PC-3 (cell line): ENCODE measurements at regions not wholly inside any gene's neighbourhood (a gene's known extent, or its start where the extent isn't known, plus 50 kb on each side); places are given as distances from the start of the nearest gene placed in this dataset.

Experiments used
- ATAC-seq: fragments of 200-7000 bp; cut with Tn5 transposase; 2 replicates; pipeline ENCODE4 v1.9.1; 2020; ENCODE audit warnings: mild to moderate bottlenecking, moderate library complexity
- BruUV-seq: library from RNA; stranded (reverse); fragments of 400-500 nt; replicated peaks from 2 replicates; lab custom pipeline; 2021; lab: Mats Ljungman, UMichigan
- CTCF ChIA-PET: fragments of 300-600 bp; sonication (Branson Sonifier 250); formaldehyde crosslinking; loops from one replicate; lab custom pipeline; 2022; ENCODE audit warnings: antibody characterized with exemption; lab: Charles Lee
- POLR2A ChIA-PET: fragments of 300-600 bp; sonication (Branson Sonifier 250); formaldehyde crosslinking; loops from one replicate; lab custom pipeline; 2022; ENCODE audit warnings: antibody characterized with exemption; ENCODE audit not compliant: unreplicated experiment; lab: Charles Lee
- DNase-seq: peaks from one replicate; pipeline ENCODE4 v3.0.0-alpha.2; 2015
- H2AFZ ChIP-seq: fragments of 300-600 bp; sonication (generic); 2 replicates; pipeline ENCODE4 v1.6.0; 2016; ENCODE audit warnings: antibody characterized with exemption, low read length
- H3F3A ChIP-seq: fragments of 300-600 bp; sonication (generic); one replicate; pipeline ENCODE4 v1.6.0; 2017; ENCODE audit warnings: antibody characterized with exemption, low read length, control low read depth, mild to moderate bottlenecking; ENCODE audit not compliant: unreplicated experiment
- H3K27ac ChIP-seq: fragments of 300-600 bp; sonication (generic); 2 replicates; pipeline ENCODE4 v1.5.1; 2016; ENCODE audit warnings: mild to moderate bottlenecking, low read length
- H3K27me3 ChIP-seq: fragments of 300-600 bp; sonication (generic); 2 replicates; pipeline ENCODE4 v1.6.1; 2016; ENCODE audit warnings: low read length, mixed read lengths
- H3K36me3 ChIP-seq: fragments of 300-600 bp; sonication (generic); 2 replicates; pipeline ENCODE4 v1.6.1; 2016; ENCODE audit warnings: low read depth, mixed run types, low read length, mixed read lengths
- H3K4me1 ChIP-seq: fragments of 300-600 bp; sonication (generic); 2 replicates; pipeline ENCODE4 v1.5.1; 2016; ENCODE audit warnings: low read length; ENCODE audit not compliant: insufficient read depth
- H3K4me2 ChIP-seq: fragments of 300-600 bp; sonication (generic); 2 replicates; pipeline ENCODE4 v1.6.0; 2016; ENCODE audit warnings: low read length
- H3K4me3 ChIP-seq: fragments of 300-600 bp; sonication (generic); 2 replicates; pipeline ENCODE4 v1.5.1; 2016; ENCODE audit warnings: mild to moderate bottlenecking, low read length, mixed read lengths
- H3K79me2 ChIP-seq: fragments of 300-600 bp; sonication (generic); 2 replicates; pipeline ENCODE4 v1.6.1; 2017; ENCODE audit warnings: low read length, mixed read lengths
- H3K9ac ChIP-seq: fragments of 300-600 bp; sonication (generic); 2 replicates; pipeline ENCODE4 v1.6.0; 2016; ENCODE audit warnings: mild to moderate bottlenecking, low read length
- H3K9me2 ChIP-seq: fragments of 300-600 bp; sonication (generic); replicated peaks from 2 replicates; pipeline ENCODE4 v1.6.1; 2016; ENCODE audit warnings: mixed run types, low read length, mixed read lengths
- H3K9me3 ChIP-seq: fragments of 300-600 bp; sonication (generic); 2 replicates; pipeline ENCODE4 v1.6.1; 2016; ENCODE audit warnings: low read length, mixed read lengths
- H4K20me1 ChIP-seq: fragments of 300-600 bp; sonication (generic); 2 replicates; pipeline ENCODE4 v1.6.1; 2016; ENCODE audit warnings: low read length, mixed read lengths
- EZH2 ChIP-seq: fragments of 300-600 bp; sonication (generic); IDR thresholded peaks from one replicate; pipeline ENCODE4 v1.6.1; 2017; ENCODE audit warnings: antibody characterized with exemption, mild to moderate bottlenecking, low read length; ENCODE audit not compliant: unreplicated experiment
- EZH2phosphoT487 ChIP-seq: fragments of 300-600 bp; sonication (generic); IDR thresholded peaks from 2 replicates; pipeline ENCODE4 v1.6.1; 2018; ENCODE audit warnings: mild to moderate bottlenecking, antibody characterized with exemption, low read length, borderline replicate concordance
- intact Hi-C: fragments of 100-400 bp; cut with micrococcal nuclease; formaldehyde crosslinking; loops from 2 replicates; pipeline ENCODE4 v1.9.0; 2023
- TF ChIP-seq, protein P1 (sequence below): fragments of 300-600 bp; sonication (generic); conservative IDR thresholded peaks from 2 replicates; pipeline ENCODE4 v1.5.1; 2017; ENCODE audit warnings: antibody characterized with exemption, low read depth, mild to moderate bottlenecking, low read length

DNA sequence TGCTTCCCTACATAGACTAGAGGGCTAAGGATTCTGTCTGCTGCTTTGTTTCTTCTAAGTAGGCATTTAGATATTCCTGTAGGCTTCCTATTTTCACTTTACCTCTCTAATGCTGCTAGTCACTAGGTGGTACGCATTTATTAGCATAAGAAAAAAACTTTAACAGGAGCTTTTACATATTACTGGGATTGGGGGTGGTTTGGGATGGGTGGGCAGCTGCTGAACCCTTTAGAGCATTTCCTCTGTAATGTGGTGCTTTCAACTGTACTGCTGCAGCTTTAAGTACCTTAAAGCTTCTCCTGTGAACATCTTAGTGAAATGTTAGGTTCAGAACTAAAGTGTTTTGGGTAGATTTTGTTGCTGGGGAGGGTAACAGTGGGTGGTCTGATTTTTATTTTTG lies 92.6 kb downstream of the ZNF486 start:
- BruUV-seq, result no TSS peak
- Histone ChIP-seq H3K9me2 (no peaks in the 10 kb centered on the region), H3K4me2 (no peak overlapping the region), H3F3A (no peaks in the 10 kb centered on the region), H3K4me3 (no peak overlapping the region), H3K79me2 (no peaks in the 10 kb centered on the region), H3K27ac (no peak overlapping the region), H4K20me1 (no peaks in the 10 kb centered on the region), H3K9ac (no peak overlapping the region), H3K36me3 (no peaks in the 10 kb centered on the region; the same call in 1 of the 2 replicates), H3K4me1 (no peaks in the 10 kb centered on the region), H3K9me3 (peaks cover 16% of the 10 kb centered on the region), H3K27me3 (no peaks in the 10 kb centered on the region), H2AFZ (no peak overlapping the region)
- TF ChIP-seq EZH2 (no peak), EZH2phosphoT487 (no peak)
- TF ChIP-seq, protein P1, sequence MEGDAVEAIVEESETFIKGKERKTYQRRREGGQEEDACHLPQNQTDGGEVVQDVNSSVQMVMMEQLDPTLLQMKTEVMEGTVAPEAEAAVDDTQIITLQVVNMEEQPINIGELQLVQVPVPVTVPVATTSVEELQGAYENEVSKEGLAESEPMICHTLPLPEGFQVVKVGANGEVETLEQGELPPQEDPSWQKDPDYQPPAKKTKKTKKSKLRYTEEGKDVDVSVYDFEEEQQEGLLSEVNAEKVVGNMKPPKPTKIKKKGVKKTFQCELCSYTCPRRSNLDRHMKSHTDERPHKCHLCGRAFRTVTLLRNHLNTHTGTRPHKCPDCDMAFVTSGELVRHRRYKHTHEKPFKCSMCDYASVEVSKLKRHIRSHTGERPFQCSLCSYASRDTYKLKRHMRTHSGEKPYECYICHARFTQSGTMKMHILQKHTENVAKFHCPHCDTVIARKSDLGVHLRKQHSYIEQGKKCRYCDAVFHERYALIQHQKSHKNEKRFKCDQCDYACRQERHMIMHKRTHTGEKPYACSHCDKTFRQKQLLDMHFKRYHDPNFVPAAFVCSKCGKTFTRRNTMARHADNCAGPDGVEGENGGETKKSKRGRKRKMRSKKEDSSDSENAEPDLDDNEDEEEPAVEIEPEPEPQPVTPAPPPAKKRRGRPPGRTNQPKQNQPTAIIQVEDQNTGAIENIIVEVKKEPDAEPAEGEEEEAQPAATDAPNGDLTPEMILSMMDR, result no peak
- intact Hi-C loops, result no loop called here
- ATAC-seq (no peak), DNase-seq (no peak)
- ChIA-PET CTCF (no interaction called here), POLR2A (no interaction called here)

DNA sequence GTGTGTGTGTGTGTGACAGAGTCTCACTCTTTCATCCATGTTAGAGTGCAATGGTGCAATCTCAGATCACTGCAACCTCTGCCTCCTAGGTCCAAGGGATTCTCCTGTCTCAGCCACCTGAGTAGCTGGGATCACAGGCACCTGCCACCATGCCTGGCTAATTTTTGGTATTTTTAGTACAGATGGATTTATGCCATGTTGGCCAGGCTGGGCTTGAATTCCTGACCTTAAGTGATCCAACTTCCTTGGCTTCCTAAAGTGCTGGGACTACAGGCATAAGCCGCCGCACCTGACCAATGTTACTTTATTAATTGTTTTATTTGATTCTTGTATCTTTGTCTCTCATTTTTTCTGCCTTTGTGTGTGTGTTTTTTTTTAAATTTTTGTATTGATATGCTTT lies 89.6 kb downstream of the ZNF486 start:
- DNase-seq, result no peak

DNA sequence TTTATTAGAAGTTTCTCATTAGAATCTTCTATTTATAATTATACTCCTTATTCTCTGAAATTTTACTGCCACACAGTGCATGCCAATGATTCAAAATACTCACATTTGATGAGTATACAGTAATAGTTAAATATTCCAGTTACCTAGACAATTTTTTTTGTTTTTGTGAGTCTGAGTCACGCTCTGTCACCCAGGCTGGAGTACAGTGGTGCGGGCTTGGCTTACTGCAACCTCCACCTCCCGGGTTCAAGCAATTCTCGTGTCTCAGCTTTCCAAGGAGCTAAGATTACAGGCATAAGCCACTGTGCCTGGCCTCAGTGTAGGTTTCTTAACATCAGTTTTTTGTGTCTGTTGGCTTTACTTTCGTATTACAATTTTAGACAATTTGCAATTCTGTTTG lies 87.1 kb downstream of the ZNF486 start:
- H3K4me1 ChIP-seq, result no peaks in the 10 kb centered on the region
- no peak overlapping the region for H3K9ac ChIP-seq
- intact Hi-C loops, result no loop called here
- DNase-seq (no peak), ATAC-seq (no peak)
- TF ChIP-seq EZH2, result no peak
- TF ChIP-seq EZH2phosphoT487, result no peak
- TF ChIP-seq, protein P1, result no peak
- ChIA-PET POLR2A (no interaction called here), CTCF (no interaction called here)
- no peaks in the 10 kb centered on the region for H3K27me3 ChIP-seq
- no peak overlapping the region for H3K4me3 ChIP-seq
- H3K27ac ChIP-seq, result no peak overlapping the region
- H3K9me3 ChIP-seq, result peaks cover 9% of the 10 kb centered on the region
- no peaks in the 10 kb centered on the region for H3K9me2 ChIP-seq
- H3K36me3 ChIP-seq, result no peaks in the 10 kb centered on the region
- no peaks in the 10 kb centered on the region for H3K79me2 ChIP-seq
- H4K20me1 ChIP-seq, result no peaks in the 10 kb centered on the region
- no peak overlapping the region for H2AFZ ChIP-seq
- H3F3A ChIP-seq, result no peaks in the 10 kb centered on the region
- H3K4me2 ChIP-seq, result no peak overlapping the region
- no TSS peak for BruUV-seq

More for the DNA sequence above, 89.6 kb downstream of the ZNF486 start:
- Histone ChIP-seq H3K36me3 (no peaks in the 10 kb centered on the region; the same call in 1 of the 2 replicates), H3K4me1 (no peaks in the 10 kb centered on the region), H3K9me3 (peaks cover 16% of the 10 kb centered on the region), H3K9me2 (no peaks in the 10 kb centered on the region), H3K79me2 (no peaks in the 10 kb centered on the region), H3F3A (no peaks in the 10 kb centered on the region), H3K27me3 (no peaks in the 10 kb centered on the region), H3K4me2 (no peak overlapping the region), H3K4me3 (no peak overlapping the region), H4K20me1 (no peaks in the 10 kb centered on the region), H2AFZ (no peak overlapping the region), H3K27ac (no peak overlapping the region), H3K9ac (no peak overlapping the region)
- no peak for TF ChIP-seq EZH2phosphoT487
- TF ChIP-seq, protein P1, result no peak
- no peak for TF ChIP-seq EZH2
- intact Hi-C loops, result no loop called here
- CTCF ChIA-PET, result no interaction called here
- ATAC-seq, result no peak
- no TSS peak for BruUV-seq
- POLR2A ChIA-PET, result no interaction called here
